Middle frontal gyrus (tissue), 1 donor: ENCODE measurements at regions not wholly inside any gene's neighbourhood (a gene's known extent, or its start where the extent isn't known, plus 50 kb on each side); places are given as distances from the start of the nearest gene placed in this dataset.
"Not testable (repeated sequence)": the region's sequence is repeated elsewhere in the genome, so short reads cannot be mapped to it uniquely, and the experiment has no call there.

Experiments used
- DNase-seq: peaks from one replicate; pipeline ENCODE4 v3.0.0-alpha.2; 2015; ENCODE audit warnings: low spot score; ENCODE audit errors: extremely low spot score

GRCh38 chr13:73190477-73190876 lies 131.7 kb downstream of the KLF5 start:
- no peak for DNase-seq

- DNase-seq = no peak
Measured at GRCh38 chr13:73189776-73190175, 131.0 kb downstream of the KLF5 start.

GRCh38 chr13:73189362-73189761 lies 130.6 kb downstream of the KLF5 start:
- DNase-seq = no peak

GRCh38 chr13:73187106-73187505 lies 128.3 kb downstream of the KLF5 start:
- DNase-seq = no peak

GRCh38 chr13:73179650-73180274 lies 121.0 kb downstream of the KLF5 start:
- no peak for DNase-seq

- DNase-seq = no peak
Measured at GRCh38 chr13:73177916-73178565, 119.2 kb downstream of the KLF5 start.

- DNase-seq = no peak
Measured at GRCh38 chr13:73177017-73177416, 118.2 kb downstream of the KLF5 start.

GRCh38 chr13:73174521-73175010 lies 115.8 kb downstream of the KLF5 start:
- DNase-seq = no peak

GRCh38 chr13:73173279-73173811 lies 114.5 kb downstream of the KLF5 start:
- DNase-seq = no peak

GRCh38 chr13:73171926-73172325 lies 113.1 kb downstream of the KLF5 start:
- DNase-seq = no peak

- DNase-seq = no peak
Measured at GRCh38 chr13:73171271-73171682, 112.5 kb downstream of the KLF5 start.

- no peak for DNase-seq
Measured at GRCh38 chr13:73169971-73170370, 111.2 kb downstream of the KLF5 start.

GRCh38 chr13:73168953-73169401 lies 110.2 kb downstream of the KLF5 start:
- no peak for DNase-seq

GRCh38 chr13:73168226-73168952 lies 109.6 kb downstream of the KLF5 start:
- no peak for DNase-seq

- DNase-seq = no peak
Measured at GRCh38 chr13:73167028-73167820, 108.4 kb downstream of the KLF5 start.

- DNase-seq = no peak
Measured at GRCh38 chr13:73166204-73166603, 107.4 kb downstream of the KLF5 start.

GRCh38 chr13:73162912-73163911 lies 104.4 kb downstream of the KLF5 start:
- no peak for DNase-seq

- DNase-seq = not testable (repeated sequence)
Measured at GRCh38 chr13:73160371-73161031, 101.7 kb downstream of the KLF5 start.

GRCh38 chr13:73158851-73159250 lies 100.0 kb downstream of the KLF5 start:
- DNase-seq = no peak
